ENCODE measurements at regions not wholly inside any gene's neighbourhood (a gene's known extent, or its start where the extent isn't known, plus 50 kb on each side); places are given as distances from the start of the nearest gene placed in this dataset.

DNA sequence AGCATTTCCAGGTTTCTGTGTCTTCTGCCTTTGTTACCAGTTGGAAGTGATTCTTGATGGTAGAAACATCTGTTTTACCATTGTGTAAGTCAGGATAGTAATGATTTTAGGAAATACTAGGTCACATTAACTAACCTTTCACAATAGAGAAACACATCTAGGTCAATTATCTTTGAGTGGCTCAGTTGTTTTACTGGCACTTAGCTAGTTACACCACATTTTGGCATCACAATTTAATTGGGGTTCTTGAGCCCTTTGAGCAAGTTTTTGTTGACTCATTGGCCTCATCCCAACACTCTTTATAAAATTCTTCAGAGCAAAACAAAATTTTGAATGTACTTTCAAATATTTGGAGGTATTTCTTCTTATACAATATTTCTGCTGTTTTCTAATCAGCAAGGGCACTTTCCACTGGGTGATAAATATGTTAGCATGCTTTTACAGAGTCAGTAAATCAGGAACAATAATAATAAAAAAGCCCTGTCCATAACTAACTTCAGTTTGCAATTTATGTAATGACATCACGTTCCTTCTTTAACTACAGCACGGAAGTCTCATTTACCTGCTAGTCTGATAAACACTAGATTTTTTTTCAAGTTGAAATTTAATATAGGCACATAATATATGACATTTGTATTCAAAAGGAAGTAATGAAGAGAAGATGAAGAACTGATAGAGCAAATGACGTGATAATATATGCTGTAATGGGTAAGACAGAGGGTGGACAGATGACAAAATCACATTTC, 64.8 kb upstream of the GK2 start:
- no peak for DNase-seq (ENCODE audit: low read depth in 2 of 3, low spot score in 1 of 3)

DNA sequence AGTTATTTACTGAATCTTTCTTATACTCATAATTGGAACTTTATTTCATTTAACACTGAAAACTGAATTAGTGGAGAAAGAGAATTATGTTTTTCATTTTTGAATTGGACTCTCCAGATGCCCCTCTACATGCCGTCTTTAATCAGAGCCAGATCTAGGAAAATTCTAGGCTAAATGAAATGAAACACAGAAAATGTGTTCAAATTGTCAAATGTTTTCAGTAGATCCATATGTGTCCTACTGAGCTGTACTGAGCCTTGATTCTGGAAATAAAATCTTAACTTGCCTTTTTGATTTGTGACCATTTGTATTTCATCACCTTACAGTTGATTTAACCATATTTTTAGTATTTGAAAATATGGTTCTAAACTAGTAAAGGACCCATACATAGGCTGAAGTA, 64.0 kb upstream of the GK2 start:
- DNase-seq (ENCODE audit: low read depth in 2 of 3, low spot score in 1 of 3) = no peak

DNA sequence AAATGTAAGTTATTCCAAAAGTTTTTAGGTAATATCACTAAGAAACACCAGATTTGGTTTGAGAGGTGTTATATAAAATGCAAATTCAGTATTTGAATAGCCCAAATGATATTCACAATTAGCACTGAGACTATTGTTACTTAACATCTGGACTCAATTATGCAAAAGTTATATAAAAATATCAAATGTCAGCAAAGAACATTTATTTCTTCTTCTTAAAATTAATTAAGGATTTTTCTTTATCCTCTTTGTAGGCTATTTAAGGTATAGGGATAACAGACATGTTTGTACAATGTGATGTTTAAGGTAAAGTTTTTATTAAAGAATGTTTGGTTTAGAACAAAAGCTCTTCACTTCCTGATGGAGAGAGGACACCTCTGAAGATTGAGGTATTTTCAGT, 63.3 kb upstream of the GK2 start:
- no peak for DNase-seq (ENCODE audit: low read depth in 2 of 3, low spot score in 1 of 3)

DNA sequence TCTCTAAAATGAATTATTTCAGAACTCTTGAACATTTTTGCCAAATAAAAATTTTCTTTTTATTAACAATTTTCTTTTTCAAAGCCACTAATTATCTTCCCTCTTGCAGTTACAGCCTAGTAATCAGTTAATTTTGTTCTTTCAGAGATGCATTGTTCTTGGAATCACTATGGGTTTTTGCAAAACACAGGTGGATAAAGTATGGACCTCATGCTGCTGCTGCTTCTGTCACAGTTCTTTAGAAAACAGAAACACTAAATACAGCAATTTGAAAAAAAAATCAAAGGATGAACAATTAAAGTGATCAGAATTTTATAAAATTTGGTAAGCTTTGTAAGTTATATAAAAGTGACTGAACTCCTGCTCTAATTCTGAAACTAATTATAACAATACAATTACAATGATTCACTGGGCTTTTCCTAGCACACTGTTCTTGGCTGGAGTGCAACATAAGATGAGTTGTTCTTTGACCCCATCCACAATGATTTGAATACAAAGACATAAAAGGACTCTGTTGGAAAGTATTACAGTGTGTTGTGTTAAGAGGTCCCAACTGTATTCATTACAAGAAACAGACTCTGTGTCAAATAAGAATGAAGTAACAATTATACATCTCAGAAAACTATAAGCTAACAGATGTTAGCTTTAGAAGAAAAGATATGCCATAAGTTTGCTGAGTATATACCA, 59.4 kb upstream of the GK2 start:
- no peak for DNase-seq (ENCODE audit: low read depth in 2 of 3, low spot score in 1 of 3)

DNA sequence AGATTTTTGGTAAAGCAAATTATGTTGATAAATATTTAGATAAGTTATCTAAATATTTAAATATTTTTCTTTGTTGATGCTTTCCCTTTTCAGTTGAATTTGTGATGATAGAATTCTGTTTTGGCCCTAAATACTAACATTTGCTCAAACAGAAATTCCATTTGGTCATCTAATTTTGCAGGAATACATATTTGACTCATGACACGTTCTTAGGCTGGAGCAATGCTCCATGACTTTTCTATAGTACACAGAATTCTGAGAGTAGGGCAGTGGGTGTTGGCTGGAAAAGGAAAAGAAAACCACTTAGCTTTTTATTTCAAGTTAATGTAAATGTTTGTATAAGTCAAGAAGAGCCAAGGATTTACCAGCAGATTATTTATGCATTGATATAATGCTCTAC, 58.6 kb upstream of the GK2 start:
- DNase-seq (ENCODE audit: low read depth in 2 of 3, low spot score in 1 of 3) = no peak

Data from stimulated activated CD4-positive, alpha-beta T cell treated with anti-CD3 and anti-CD28 coated beads, Interleukin-12 subunit alpha, Interleukin-12 subunit beta, amount 100 ng/mL, for 48 hours (primary cell).